ENCODE measurements at regions not wholly inside any gene's neighbourhood (a gene's known extent, or its start where the extent isn't known, plus 50 kb on each side); places are given as distances from the start of the nearest gene placed in this dataset.

GRCh38 chr7:16233517-16233916 lies 187.8 kb downstream of the CRPPA start:
- FAIRE-seq (no peak), DNase-seq (no peak)
- Histone ChIP-seq H3K9ac (ENCODE audit: low read length in 3 of 3) (no peak overlapping the region), H3K4me1 (ENCODE audit: control insufficient read depth in 2 of 3, insufficient read depth in 2 of 3, low read depth in 1 of 3, low read length in 3 of 3) (no peaks in the 10 kb centered on the region), H3K27ac (ENCODE audit: low read depth in 2 of 2, low read length in 2 of 2) (no peak overlapping the region), H3K27me3 (ENCODE audit: control insufficient read depth, insufficient read depth, low read length) (no peaks in the 10 kb centered on the region), H3K4me3 (ENCODE audit: low read length in 3 of 3) (no peak overlapping the region), H3K9me3 (ENCODE audit: control insufficient read depth in 2 of 3, insufficient read depth in 1 of 3, low read length in 3 of 3) (peaks cover 1 to 14% (median 9%) of the 10 kb centered on the region in 3 donors), H3K36me3 (ENCODE audit: control insufficient read depth in 2 of 3, insufficient read depth in 3 of 3, low read length in 3 of 3) (no peaks in the 10 kb centered on the region)
- TF ChIP-seq, protein P1, sequence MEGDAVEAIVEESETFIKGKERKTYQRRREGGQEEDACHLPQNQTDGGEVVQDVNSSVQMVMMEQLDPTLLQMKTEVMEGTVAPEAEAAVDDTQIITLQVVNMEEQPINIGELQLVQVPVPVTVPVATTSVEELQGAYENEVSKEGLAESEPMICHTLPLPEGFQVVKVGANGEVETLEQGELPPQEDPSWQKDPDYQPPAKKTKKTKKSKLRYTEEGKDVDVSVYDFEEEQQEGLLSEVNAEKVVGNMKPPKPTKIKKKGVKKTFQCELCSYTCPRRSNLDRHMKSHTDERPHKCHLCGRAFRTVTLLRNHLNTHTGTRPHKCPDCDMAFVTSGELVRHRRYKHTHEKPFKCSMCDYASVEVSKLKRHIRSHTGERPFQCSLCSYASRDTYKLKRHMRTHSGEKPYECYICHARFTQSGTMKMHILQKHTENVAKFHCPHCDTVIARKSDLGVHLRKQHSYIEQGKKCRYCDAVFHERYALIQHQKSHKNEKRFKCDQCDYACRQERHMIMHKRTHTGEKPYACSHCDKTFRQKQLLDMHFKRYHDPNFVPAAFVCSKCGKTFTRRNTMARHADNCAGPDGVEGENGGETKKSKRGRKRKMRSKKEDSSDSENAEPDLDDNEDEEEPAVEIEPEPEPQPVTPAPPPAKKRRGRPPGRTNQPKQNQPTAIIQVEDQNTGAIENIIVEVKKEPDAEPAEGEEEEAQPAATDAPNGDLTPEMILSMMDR (IDR thresholded peaks at IDR 0.05; ENCODE audit: borderline replicate concordance, extremely low read depth, insufficient read depth) = no peak
- intact Hi-C loops (cut with DNase I) = no loop called here

DNA sequence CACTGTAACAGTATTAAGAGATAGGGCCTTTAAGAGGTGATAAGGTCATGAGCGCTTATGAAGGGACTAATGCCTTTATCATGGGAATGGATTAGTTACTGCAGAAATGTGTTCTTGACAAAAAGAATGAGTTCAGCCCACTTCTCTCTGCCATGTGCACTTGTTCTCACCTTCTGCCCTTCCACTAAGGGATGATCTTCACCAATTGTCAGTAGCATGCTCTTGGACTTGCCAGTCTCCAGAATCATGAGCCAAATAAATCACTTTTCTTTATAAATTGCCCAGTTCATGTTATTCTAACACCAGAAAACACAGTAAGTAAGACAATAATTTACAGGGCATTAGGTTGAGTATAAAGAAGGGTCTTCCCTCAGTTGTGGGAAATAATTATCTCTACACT lies 189.1 kb downstream of the CRPPA start:
- H3K9ac ChIP-seq (ENCODE audit: low read length in 3 of 3) = no peak overlapping the region
- TF ChIP-seq, protein P1 (IDR thresholded peaks at IDR 0.05; ENCODE audit: borderline replicate concordance, extremely low read depth, insufficient read depth) = no peak
- no peak overlapping the region for H3K4me3 ChIP-seq (ENCODE audit: low read length in 3 of 3)
- H3K36me3 ChIP-seq (ENCODE audit: control insufficient read depth in 2 of 3, insufficient read depth in 3 of 3, low read length in 3 of 3) = no peaks in the 10 kb centered on the region
- H3K27ac ChIP-seq (ENCODE audit: low read depth in 2 of 2, low read length in 2 of 2) = no peak overlapping the region
- FAIRE-seq = no peak
- intact Hi-C loops (cut with DNase I) = no loop called here
- DNase-seq = no peak
- no peaks in the 10 kb centered on the region for H3K4me1 ChIP-seq (ENCODE audit: control insufficient read depth in 2 of 3, insufficient read depth in 2 of 3, low read depth in 1 of 3, low read length in 3 of 3)
- no peaks in the 10 kb centered on the region for H3K27me3 ChIP-seq (ENCODE audit: control insufficient read depth, insufficient read depth, low read length)
- H3K9me3 ChIP-seq (ENCODE audit: control insufficient read depth in 2 of 3, insufficient read depth in 1 of 3, low read length in 3 of 3) = peaks cover 1 to 20% (median 9%) of the 10 kb centered on the region in 3 donors

- intact Hi-C loops (cut with DNase I) = no loop called here
- Histone ChIP-seq H3K4me3 (ENCODE audit: low read length in 3 of 3) (no peak overlapping the region), H3K9me3 (ENCODE audit: control insufficient read depth in 2 of 3, insufficient read depth in 1 of 3, low read length in 3 of 3) (peaks cover 0 to 6% (median 0%) of the 10 kb centered on the region in 3 donors), H3K27ac (ENCODE audit: low read depth in 2 of 2, low read length in 2 of 2) (no peak overlapping the region), H3K36me3 (ENCODE audit: control insufficient read depth in 2 of 3, insufficient read depth in 3 of 3, low read length in 3 of 3) (no peaks in the 10 kb centered on the region), H3K9ac (ENCODE audit: low read length in 3 of 3) (no peak overlapping the region), H3K27me3 (ENCODE audit: control insufficient read depth, insufficient read depth, low read length) (no peaks in the 10 kb centered on the region), H3K4me1 (ENCODE audit: control insufficient read depth in 2 of 3, insufficient read depth in 2 of 3, low read depth in 1 of 3, low read length in 3 of 3) (no peaks in the 10 kb centered on the region)
- no peak for FAIRE-seq
- TF ChIP-seq, protein P1 (IDR thresholded peaks at IDR 0.05; ENCODE audit: borderline replicate concordance, extremely low read depth, insufficient read depth) = no peak
- DNase-seq = peak in 1 of 5 donors; percentile 21
Measured at GRCh38 chr7:16223963-16224707, 197.2 kb downstream of the CRPPA start.

Measured in kidney (tissue), 13 donors.